Neural cell (in vitro differentiated cells): ENCODE measurements at regions not wholly inside any gene's neighbourhood (a gene's known extent, or its start where the extent isn't known, plus 50 kb on each side); places are given as distances from the start of the nearest gene placed in this dataset.
"Not testable (repeated sequence)": the region's sequence is repeated elsewhere in the genome, so short reads cannot be mapped to it uniquely, and the experiment has no call there.

Experiments used
- H2AFZ ChIP-seq: fragments of 200-600, 300-800 bp; sonication (generic), shearing (Covaris generic); 2 replicates; pipeline ENCODE4 v1.6.0; 2014; ENCODE audit warnings: low read depth, mild to moderate bottlenecking, antibody characterized with exemption, low read length, moderate library complexity
- H3F3A ChIP-seq: fragments of 200-600 bp; shearing (Covaris generic); 2 replicates; pipeline ENCODE4 v1.6.1; 2016; ENCODE audit warnings: mild to moderate bottlenecking, moderate library complexity, mixed read lengths, antibody characterized with exemption, low read length; ENCODE audit not compliant: insufficient read depth, poor library complexity, severe bottlenecking
- H3K27ac ChIP-seq: fragments of 200-600, 300-800 bp; sonication (generic), shearing (Covaris generic); 2 replicates; pipeline ENCODE4 v1.5.1; 2014; ENCODE audit warnings: mild to moderate bottlenecking, low read length, moderate library complexity
- H3K27me3 ChIP-seq: fragments of 300-800, 200-600 bp; sonication (generic), shearing (Covaris generic); 2 replicates; pipeline ENCODE4 v1.6.0; 2014; ENCODE audit warnings: mild to moderate bottlenecking, low read depth, low read length, moderate library complexity; ENCODE audit not compliant: insufficient read depth
- H3K36me3 ChIP-seq: fragments of 300-800, 200-600 bp; sonication (generic), shearing (Covaris generic); 2 replicates; pipeline ENCODE4 v1.5.1; 2014; ENCODE audit warnings: mild to moderate bottlenecking, antibody characterized with exemption, low read length, moderate library complexity; ENCODE audit not compliant: insufficient read depth
- H3K4me2 ChIP-seq: fragments of 300-800, 200-600 bp; sonication (generic), shearing (Covaris generic); 2 replicates; pipeline ENCODE4 v1.6.0; 2014; ENCODE audit warnings: mild to moderate bottlenecking, low read length
- H3K4me3 ChIP-seq: fragments of 300-800, 200-600 bp; sonication (generic), shearing (Covaris generic); 2 replicates; pipeline ENCODE4 v1.5.1; 2014; ENCODE audit warnings: mild to moderate bottlenecking, low read length, moderate library complexity
- H3K79me2 ChIP-seq: fragments of 200-600 bp; shearing (Covaris generic); replicated peaks from 2 replicates; pipeline ENCODE4 v1.6.0; 2014; ENCODE audit warnings: mild to moderate bottlenecking, low read length, moderate library complexity; ENCODE audit not compliant: insufficient read depth
- H3K9ac ChIP-seq: fragments of 300-800, 200-600 bp; sonication (generic), shearing (Covaris generic); 2 replicates; pipeline ENCODE4 v1.6.1; 2016; ENCODE audit warnings: mild to moderate bottlenecking, low read length, mixed read lengths
- H3K9me2 ChIP-seq: fragments of 200-600 bp; shearing (Covaris generic); 2 replicates; pipeline ENCODE4 v1.6.1; 2016; ENCODE audit warnings: mild to moderate bottlenecking, low read length, mixed read lengths; ENCODE audit not compliant: insufficient read depth
- H3K9me3 ChIP-seq: fragments of 200-600, 300-800 bp; sonication (generic), shearing (Covaris generic); 2 replicates; pipeline ENCODE4 v1.6.1; 2016; ENCODE audit warnings: mild to moderate bottlenecking, mixed run types, low read length, moderate library complexity, mixed read lengths
- H4K20me1 ChIP-seq: fragments of 200-600 bp; shearing (Covaris generic); 2 replicates; pipeline ENCODE4 v1.6.1; 2016; ENCODE audit warnings: mild to moderate bottlenecking, mixed run types; ENCODE audit not compliant: insufficient read depth
- EP300 ChIP-seq: fragments of 450-650 bp; conservative IDR thresholded peaks from 2 replicates; pipeline ENCODE4 v1.6.1; 2014; ENCODE audit warnings: antibody characterized with exemption, mild to moderate bottlenecking, moderate library complexity; ENCODE audit not compliant: poor library complexity, severe bottlenecking
- EZH2 ChIP-seq: fragments of 200-600, 300-800 bp; shearing (Covaris generic), sonication (generic); IDR thresholded peaks from 2 replicates; pipeline ENCODE4 v1.6.1; 2014; ENCODE audit warnings: antibody characterized with exemption, low read length, borderline replicate concordance, mild to moderate bottlenecking; ENCODE audit not compliant: insufficient read depth, poor library complexity, severe bottlenecking
- MXI1 ChIP-seq: fragments of 450-650 bp; conservative IDR thresholded peaks from 2 replicates; pipeline ENCODE4 v1.6.1; 2014; ENCODE audit warnings: antibody characterized with exemption, mild to moderate bottlenecking; ENCODE audit not compliant: poor library complexity, severe bottlenecking
- POLR2AphosphoS5 ChIP-seq: IDR thresholded peaks from 2 replicates; pipeline ENCODE4 v1.6.1; 2012
- RAD21 ChIP-seq: fragments of 450-650 bp; conservative IDR thresholded peaks from 2 replicates; pipeline ENCODE4 v1.6.1; 2014; ENCODE audit warnings: antibody characterized with exemption, mild to moderate bottlenecking, moderate library complexity
- SMC3 ChIP-seq: fragments of 450-650 bp; conservative IDR thresholded peaks from 2 replicates; pipeline ENCODE4 v1.6.1; 2014; ENCODE audit warnings: antibody characterized with exemption, mild to moderate bottlenecking, moderate library complexity; ENCODE audit not compliant: poor library complexity
- TAF1 ChIP-seq: IDR thresholded peaks from 2 replicates; pipeline ENCODE4 v1.6.1; 2012; ENCODE audit warnings: low read depth
- TF ChIP-seq, protein P1 (sequence below): fragments of 450-650 bp; IDR thresholded peaks from 2 replicates; pipeline ENCODE4 v1.5.1; 2014; ENCODE audit warnings: antibody characterized with exemption, mild to moderate bottlenecking, moderate library complexity; ENCODE audit not compliant: poor library complexity, severe bottlenecking
- TF ChIP-seq, protein P2 (sequence below): IDR thresholded peaks from 2 replicates; pipeline ENCODE4 v1.6.1; 2012; ENCODE audit warnings: borderline replicate concordance

DNA sequence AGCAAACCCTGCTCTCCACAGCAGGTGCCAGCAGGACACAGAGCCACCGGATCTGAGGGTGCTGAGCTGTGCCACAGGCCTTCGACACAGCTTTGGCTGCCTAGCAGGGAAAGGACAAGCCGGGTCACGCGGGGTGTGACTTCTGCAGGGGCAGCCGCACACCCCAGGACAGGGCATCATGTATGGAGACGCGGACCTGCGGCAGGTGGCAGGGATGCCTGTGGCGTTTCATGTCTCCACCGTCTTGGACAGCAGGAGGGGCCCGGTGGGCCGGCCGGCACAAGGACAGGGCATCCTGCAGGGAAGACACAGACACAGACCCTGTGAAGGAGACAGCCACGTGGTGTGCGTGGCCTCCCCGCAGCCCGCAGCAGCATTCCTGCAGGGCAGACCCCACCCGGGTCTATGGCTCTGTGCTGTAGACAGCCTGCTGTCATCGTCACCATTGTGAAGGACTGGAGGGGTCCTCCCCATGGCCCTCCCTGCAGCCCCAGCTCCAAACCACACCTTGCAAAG is 109.2 kb downstream of the PDGFA start:
- H3K27me3 ChIP-seq, result no peaks in the 10 kb centered on the region
- no peaks in the 10 kb centered on the region for H4K20me1 ChIP-seq
- H3K79me2 ChIP-seq, result no peaks in the 10 kb centered on the region
- no peaks in the 10 kb centered on the region for H3K9me3 ChIP-seq
- no peak overlapping the region for H3K4me2 ChIP-seq
- TF ChIP-seq, protein P1, sequence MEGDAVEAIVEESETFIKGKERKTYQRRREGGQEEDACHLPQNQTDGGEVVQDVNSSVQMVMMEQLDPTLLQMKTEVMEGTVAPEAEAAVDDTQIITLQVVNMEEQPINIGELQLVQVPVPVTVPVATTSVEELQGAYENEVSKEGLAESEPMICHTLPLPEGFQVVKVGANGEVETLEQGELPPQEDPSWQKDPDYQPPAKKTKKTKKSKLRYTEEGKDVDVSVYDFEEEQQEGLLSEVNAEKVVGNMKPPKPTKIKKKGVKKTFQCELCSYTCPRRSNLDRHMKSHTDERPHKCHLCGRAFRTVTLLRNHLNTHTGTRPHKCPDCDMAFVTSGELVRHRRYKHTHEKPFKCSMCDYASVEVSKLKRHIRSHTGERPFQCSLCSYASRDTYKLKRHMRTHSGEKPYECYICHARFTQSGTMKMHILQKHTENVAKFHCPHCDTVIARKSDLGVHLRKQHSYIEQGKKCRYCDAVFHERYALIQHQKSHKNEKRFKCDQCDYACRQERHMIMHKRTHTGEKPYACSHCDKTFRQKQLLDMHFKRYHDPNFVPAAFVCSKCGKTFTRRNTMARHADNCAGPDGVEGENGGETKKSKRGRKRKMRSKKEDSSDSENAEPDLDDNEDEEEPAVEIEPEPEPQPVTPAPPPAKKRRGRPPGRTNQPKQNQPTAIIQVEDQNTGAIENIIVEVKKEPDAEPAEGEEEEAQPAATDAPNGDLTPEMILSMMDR, result no peak
- TF ChIP-seq POLR2AphosphoS5 (no peak), RAD21 (no peak), EP300 (no peak), SMC3 (no peak), EZH2 (no peak), TAF1 (no peak), MXI1 (no peak)
- TF ChIP-seq, protein P2, sequence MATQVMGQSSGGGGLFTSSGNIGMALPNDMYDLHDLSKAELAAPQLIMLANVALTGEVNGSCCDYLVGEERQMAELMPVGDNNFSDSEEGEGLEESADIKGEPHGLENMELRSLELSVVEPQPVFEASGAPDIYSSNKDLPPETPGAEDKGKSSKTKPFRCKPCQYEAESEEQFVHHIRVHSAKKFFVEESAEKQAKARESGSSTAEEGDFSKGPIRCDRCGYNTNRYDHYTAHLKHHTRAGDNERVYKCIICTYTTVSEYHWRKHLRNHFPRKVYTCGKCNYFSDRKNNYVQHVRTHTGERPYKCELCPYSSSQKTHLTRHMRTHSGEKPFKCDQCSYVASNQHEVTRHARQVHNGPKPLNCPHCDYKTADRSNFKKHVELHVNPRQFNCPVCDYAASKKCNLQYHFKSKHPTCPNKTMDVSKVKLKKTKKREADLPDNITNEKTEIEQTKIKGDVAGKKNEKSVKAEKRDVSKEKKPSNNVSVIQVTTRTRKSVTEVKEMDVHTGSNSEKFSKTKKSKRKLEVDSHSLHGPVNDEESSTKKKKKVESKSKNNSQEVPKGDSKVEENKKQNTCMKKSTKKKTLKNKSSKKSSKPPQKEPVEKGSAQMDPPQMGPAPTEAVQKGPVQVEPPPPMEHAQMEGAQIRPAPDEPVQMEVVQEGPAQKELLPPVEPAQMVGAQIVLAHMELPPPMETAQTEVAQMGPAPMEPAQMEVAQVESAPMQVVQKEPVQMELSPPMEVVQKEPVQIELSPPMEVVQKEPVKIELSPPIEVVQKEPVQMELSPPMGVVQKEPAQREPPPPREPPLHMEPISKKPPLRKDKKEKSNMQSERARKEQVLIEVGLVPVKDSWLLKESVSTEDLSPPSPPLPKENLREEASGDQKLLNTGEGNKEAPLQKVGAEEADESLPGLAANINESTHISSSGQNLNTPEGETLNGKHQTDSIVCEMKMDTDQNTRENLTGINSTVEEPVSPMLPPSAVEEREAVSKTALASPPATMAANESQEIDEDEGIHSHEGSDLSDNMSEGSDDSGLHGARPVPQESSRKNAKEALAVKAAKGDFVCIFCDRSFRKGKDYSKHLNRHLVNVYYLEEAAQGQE, result no peak
- no peak overlapping the region for H2AFZ ChIP-seq
- H3K36me3 ChIP-seq, result no peaks in the 10 kb centered on the region
- no peaks in the 10 kb centered on the region for H3F3A ChIP-seq
- no peak overlapping the region for H3K4me3 ChIP-seq
- H3K27ac ChIP-seq, result no peak overlapping the region
- no peak overlapping the region for H3K9ac ChIP-seq
- H3K9me2 ChIP-seq, result no peaks in the 10 kb centered on the region

DNA sequence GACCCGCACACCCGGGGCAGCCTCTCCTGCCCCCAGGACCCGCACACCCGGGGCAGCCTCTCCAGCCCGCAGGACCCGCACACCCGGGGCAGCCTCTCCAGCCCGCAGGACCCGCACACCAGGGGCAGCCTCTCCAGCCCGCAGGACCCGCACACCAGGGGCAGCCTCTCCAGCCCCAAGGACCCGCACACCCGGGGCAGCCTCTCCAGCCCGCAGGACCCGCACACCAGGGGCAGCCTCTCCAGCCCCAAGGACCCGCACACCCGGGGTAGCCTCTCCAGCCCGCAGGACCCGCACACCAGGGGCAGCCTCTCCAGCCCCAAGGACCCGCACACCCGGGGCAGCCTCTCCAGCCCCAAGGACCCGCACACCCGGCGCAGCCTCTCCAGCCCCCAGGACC is 108.5 kb downstream of the PDGFA start:
- H3K27ac ChIP-seq, H3K4me2 ChIP-seq, H2AFZ ChIP-seq, H3K36me3 ChIP-seq, H3K79me2 ChIP-seq, H3K9me2 ChIP-seq, H4K20me1 ChIP-seq, H3K27me3 ChIP-seq, H3K9ac ChIP-seq, H3F3A ChIP-seq, H3K4me3 ChIP-seq, H3K9me3 ChIP-seq: not testable (repeated sequence)

DNA sequence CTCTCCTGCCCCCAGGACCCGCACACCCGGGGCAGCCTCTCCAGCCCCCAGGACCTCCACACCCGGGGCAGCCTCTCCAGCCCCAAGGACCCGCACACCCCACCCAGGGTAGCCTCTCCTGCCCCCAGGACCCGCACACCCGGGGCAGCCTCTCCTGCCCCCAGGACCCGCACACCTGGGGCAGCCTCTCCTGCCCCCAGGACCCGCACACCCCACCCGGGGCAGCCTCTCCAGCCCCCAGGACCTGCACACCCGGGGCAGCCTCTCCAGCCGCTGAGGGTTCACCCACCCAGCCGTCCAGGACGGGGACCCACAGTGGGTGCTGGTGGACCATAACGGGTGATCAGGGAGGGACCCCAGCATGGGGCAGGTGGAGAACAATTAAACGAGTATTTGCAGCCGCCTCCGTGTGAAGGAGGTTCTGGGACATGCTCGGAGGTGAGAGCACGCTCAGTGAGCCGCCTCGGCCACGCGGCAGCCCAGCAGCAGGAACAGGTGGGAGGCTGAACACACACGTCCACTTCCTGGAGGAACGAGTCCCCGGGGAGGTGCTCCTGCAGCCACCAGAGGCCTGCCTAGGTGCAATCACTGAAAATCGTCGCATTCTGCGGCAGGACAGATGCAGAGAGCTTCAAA is 107.9 kb downstream of the PDGFA start:
- Histone ChIP-seq H3K9me3 (no peaks in the 10 kb centered on the region), H3K27me3 (no peaks in the 10 kb centered on the region), H3K27ac (no peak overlapping the region), H3K79me2 (no peaks in the 10 kb centered on the region), H3K36me3 (no peaks in the 10 kb centered on the region), H2AFZ (no peak overlapping the region), H3F3A (no peaks in the 10 kb centered on the region), H3K4me2 (no peak overlapping the region), H3K4me3 (no peak overlapping the region), H3K9me2 (no peaks in the 10 kb centered on the region), H3K9ac (no peak overlapping the region), H4K20me1 (no peaks in the 10 kb centered on the region)
- TF ChIP-seq RAD21 (no peak), EZH2 (no peak), EP300 (no peak), MXI1 (no peak), TAF1 (no peak), SMC3 (no peak), POLR2AphosphoS5 (no peak)
- TF ChIP-seq, protein P1, result no peak
- TF ChIP-seq, protein P2, result no peak
